ENCODE measurements at regions not wholly inside any gene's neighbourhood (a gene's known extent, or its start where the extent isn't known, plus 50 kb on each side); places are given as distances from the start of the nearest gene placed in this dataset.

DNA sequence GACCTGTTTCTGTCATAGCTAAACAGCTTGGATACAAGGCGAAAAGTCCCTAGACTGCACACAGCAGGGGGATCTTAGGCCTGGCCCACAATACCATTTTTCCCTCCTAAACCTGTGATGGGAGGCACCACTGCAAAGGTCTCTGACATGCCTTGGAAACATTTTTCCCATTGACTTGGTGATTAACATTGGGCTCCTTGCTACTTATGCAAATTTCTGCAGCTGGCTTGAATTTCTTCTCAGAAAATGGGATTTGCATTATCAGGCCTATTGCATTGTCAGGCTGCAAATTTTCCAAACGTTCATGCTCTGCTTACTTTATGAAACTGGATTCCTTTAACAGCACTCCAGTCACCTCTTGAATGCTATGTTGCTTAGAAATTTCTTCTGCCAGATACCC is 136.2 kb upstream of the TSHZ3 start:
- Histone ChIP-seq H3K27ac (ENCODE audit: low read length) (no peak overlapping the region), H2AFZ (ENCODE audit: low read depth, low read length) (no peak overlapping the region), H4K20me1 (ENCODE audit: insufficient read depth, low read length) (no peaks in the 10 kb centered on the region), H3K4me1 (ENCODE audit: low read length) (no peaks in the 10 kb centered on the region), H3K4me3 (ENCODE audit: low read length) (no peak overlapping the region), H3K36me3 (replicated peaks; ENCODE audit: low read depth, low read length) (no peaks in the 10 kb centered on the region), H3K9me3 (ENCODE audit: insufficient read depth, low read length) (no peaks in the 10 kb centered on the region; the same call in 1 of the 2 replicates), H3K27me3 (ENCODE audit: low read depth, low read length) (no peaks in the 10 kb centered on the region), H3K9ac (ENCODE audit: low read length) (no peak overlapping the region), H3K4me2 (ENCODE audit: low read length) (no peak overlapping the region), H3K79me2 (ENCODE audit: low read length) (no peaks in the 10 kb centered on the region)
- TF ChIP-seq, protein P1, sequence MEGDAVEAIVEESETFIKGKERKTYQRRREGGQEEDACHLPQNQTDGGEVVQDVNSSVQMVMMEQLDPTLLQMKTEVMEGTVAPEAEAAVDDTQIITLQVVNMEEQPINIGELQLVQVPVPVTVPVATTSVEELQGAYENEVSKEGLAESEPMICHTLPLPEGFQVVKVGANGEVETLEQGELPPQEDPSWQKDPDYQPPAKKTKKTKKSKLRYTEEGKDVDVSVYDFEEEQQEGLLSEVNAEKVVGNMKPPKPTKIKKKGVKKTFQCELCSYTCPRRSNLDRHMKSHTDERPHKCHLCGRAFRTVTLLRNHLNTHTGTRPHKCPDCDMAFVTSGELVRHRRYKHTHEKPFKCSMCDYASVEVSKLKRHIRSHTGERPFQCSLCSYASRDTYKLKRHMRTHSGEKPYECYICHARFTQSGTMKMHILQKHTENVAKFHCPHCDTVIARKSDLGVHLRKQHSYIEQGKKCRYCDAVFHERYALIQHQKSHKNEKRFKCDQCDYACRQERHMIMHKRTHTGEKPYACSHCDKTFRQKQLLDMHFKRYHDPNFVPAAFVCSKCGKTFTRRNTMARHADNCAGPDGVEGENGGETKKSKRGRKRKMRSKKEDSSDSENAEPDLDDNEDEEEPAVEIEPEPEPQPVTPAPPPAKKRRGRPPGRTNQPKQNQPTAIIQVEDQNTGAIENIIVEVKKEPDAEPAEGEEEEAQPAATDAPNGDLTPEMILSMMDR (IDR thresholded peaks at IDR 0.05; ENCODE audit: low read depth, low read length): no peak
- no peak for TF ChIP-seq EZH2phosphoT487 (IDR thresholded peaks at IDR 0.05; ENCODE audit: low read depth)

DNA sequence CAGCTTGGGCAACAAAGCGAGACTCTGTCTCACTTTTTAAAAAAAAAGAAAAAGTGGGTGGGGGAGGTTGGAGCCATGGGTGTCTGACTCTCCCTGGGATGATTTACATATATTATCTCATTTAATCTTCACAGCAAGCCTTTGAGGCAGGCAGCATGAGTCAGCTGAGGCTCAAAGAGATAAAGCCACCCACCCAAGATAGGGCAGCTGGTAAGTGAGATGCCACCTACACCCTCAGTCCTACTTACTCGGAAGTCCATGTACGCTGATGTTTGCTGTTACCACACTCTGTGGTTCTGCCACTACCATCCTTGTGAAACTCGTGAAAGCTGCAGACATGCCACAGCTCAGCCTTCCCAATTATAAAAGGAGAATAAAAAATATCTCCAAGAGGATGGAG is 142.0 kb upstream of the TSHZ3 start:
- no peak for TF ChIP-seq EZH2phosphoT487 (IDR thresholded peaks at IDR 0.05; ENCODE audit: low read depth)
- TF ChIP-seq, protein P1 (IDR thresholded peaks at IDR 0.05; ENCODE audit: low read depth, low read length): no peak
- H3K36me3 ChIP-seq (replicated peaks; ENCODE audit: low read depth, low read length): no peaks in the 10 kb centered on the region
- no peak overlapping the region for H3K4me3 ChIP-seq (ENCODE audit: low read length)
- H3K4me2 ChIP-seq (ENCODE audit: low read length): no peak overlapping the region
- H3K9ac ChIP-seq (ENCODE audit: low read length): no peak overlapping the region
- no peaks in the 10 kb centered on the region for H4K20me1 ChIP-seq (ENCODE audit: insufficient read depth, low read length)
- no peaks in the 10 kb centered on the region; the same call in 1 of the 2 replicates for H3K9me3 ChIP-seq (ENCODE audit: insufficient read depth, low read length)
- H3K27me3 ChIP-seq (ENCODE audit: low read depth, low read length): no peaks in the 10 kb centered on the region
- H3K4me1 ChIP-seq (ENCODE audit: low read length): no peaks in the 10 kb centered on the region
- H3K27ac ChIP-seq (ENCODE audit: low read length): no peak overlapping the region
- H2AFZ ChIP-seq (ENCODE audit: low read depth, low read length): no peak overlapping the region
- no peaks in the 10 kb centered on the region for H3K79me2 ChIP-seq (ENCODE audit: low read length)

DNA sequence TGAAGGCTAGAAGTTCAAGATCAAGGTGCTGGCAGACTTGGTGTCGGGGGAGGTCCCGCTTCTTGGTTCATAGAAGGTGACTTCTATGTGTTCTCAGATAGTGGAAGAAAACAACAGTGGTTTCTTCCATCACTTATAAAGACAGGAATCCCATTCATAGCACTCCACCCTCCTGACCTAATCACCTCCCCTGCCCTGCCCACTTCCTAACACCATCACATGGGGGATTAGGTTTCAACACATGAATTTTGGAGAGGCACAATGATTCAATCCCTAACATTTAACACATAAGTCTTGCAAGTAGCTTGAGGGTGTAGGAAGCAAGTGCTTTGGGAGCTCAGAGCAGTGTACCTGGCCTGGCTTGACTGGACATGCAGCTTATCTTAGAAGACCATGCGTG is 142.8 kb upstream of the TSHZ3 start:
- no peaks in the 10 kb centered on the region for H3K36me3 ChIP-seq (replicated peaks; ENCODE audit: low read depth, low read length)
- H3K27me3 ChIP-seq (ENCODE audit: low read depth, low read length): no peaks in the 10 kb centered on the region
- H3K4me3 ChIP-seq (ENCODE audit: low read length): no peak overlapping the region
- no peak for TF ChIP-seq EZH2phosphoT487 (IDR thresholded peaks at IDR 0.05; ENCODE audit: low read depth)
- no peak overlapping the region for H3K9ac ChIP-seq (ENCODE audit: low read length)
- H3K4me2 ChIP-seq (ENCODE audit: low read length): no peak overlapping the region
- no peak overlapping the region for H2AFZ ChIP-seq (ENCODE audit: low read depth, low read length)
- H3K9me3 ChIP-seq (ENCODE audit: insufficient read depth, low read length): no peaks in the 10 kb centered on the region; the same call in 1 of the 2 replicates
- no peaks in the 10 kb centered on the region for H3K79me2 ChIP-seq (ENCODE audit: low read length)
- H3K27ac ChIP-seq (ENCODE audit: low read length): no peak overlapping the region
- H3K4me1 ChIP-seq (ENCODE audit: low read length): no peaks in the 10 kb centered on the region
- H4K20me1 ChIP-seq (ENCODE audit: insufficient read depth, low read length): no peaks in the 10 kb centered on the region

DNA sequence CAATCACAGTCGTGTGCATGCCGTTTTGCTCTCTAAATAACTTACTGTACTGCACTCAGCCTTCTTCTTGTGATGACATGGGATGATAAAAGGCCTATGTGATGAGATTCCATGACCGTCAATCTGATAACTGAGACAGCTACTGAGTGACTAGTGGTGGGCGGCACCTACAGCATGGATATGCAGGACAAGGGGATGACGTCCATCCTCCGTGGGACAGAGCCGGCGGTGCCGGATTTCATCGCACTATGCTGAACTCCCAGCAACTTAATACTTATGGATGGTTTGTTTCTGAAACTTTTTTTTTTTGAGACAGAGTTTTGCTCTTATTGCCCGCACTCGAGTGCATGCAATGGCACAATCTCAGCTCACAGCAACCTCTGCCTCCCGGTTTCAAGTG is 146.8 kb upstream of the TSHZ3 start:
- H3K27me3 ChIP-seq (ENCODE audit: low read depth, low read length): no peaks in the 10 kb centered on the region
- TF ChIP-seq, protein P1 (IDR thresholded peaks at IDR 0.05; ENCODE audit: low read depth, low read length): no peak
- TF ChIP-seq EZH2phosphoT487 (IDR thresholded peaks at IDR 0.05; ENCODE audit: low read depth): no peak
- no peak overlapping the region for H3K4me3 ChIP-seq (ENCODE audit: low read length)
- H3K4me2 ChIP-seq (ENCODE audit: low read length): no peak overlapping the region
- H3K4me1 ChIP-seq (ENCODE audit: low read length): no peaks in the 10 kb centered on the region
- H3K79me2 ChIP-seq (ENCODE audit: low read length): no peaks in the 10 kb centered on the region
- no peaks in the 10 kb centered on the region for H3K9me3 ChIP-seq (ENCODE audit: insufficient read depth, low read length)
- no peak overlapping the region for H3K27ac ChIP-seq (ENCODE audit: low read length)
- no peak overlapping the region for H3K9ac ChIP-seq (ENCODE audit: low read length)
- H3K36me3 ChIP-seq (replicated peaks; ENCODE audit: low read depth, low read length): no peaks in the 10 kb centered on the region
- no peak overlapping the region for H2AFZ ChIP-seq (ENCODE audit: low read depth, low read length)
- H4K20me1 ChIP-seq (ENCODE audit: insufficient read depth, low read length): no peaks in the 10 kb centered on the region

DNA sequence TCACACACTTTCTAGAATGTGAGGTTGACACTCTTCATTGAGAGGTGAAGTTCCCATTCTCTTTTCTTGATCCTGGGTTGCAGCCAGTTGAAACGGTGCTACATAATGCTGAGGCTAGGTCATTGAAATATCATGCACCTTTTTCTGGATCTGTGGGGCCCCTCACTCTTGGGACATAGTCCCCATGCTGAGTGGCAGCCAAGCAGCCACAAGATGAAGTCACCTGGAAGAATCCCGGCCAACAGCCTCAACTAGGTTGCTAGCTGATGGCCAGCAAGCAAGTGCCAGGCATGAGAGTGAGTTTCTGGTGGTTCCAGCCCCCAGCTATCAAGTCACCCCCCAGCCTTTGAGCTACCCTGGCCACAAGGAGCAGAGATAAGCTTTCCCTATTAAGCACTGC is 148.5 kb upstream of the TSHZ3 start:
- TF ChIP-seq, protein P1 (IDR thresholded peaks at IDR 0.05; ENCODE audit: low read depth, low read length): no peak
- no peak for TF ChIP-seq EZH2phosphoT487 (IDR thresholded peaks at IDR 0.05; ENCODE audit: low read depth)
- H3K27me3 ChIP-seq (ENCODE audit: low read depth, low read length): no peaks in the 10 kb centered on the region
- no peaks in the 10 kb centered on the region for H3K36me3 ChIP-seq (replicated peaks; ENCODE audit: low read depth, low read length)
- no peak overlapping the region for H3K4me2 ChIP-seq (ENCODE audit: low read length)
- no peaks in the 10 kb centered on the region for H3K9me3 ChIP-seq (ENCODE audit: insufficient read depth, low read length)
- no peaks in the 10 kb centered on the region for H4K20me1 ChIP-seq (ENCODE audit: insufficient read depth, low read length)
- no peaks in the 10 kb centered on the region for H3K79me2 ChIP-seq (ENCODE audit: low read length)
- H3K9ac ChIP-seq (ENCODE audit: low read length): no peak overlapping the region
- H3K4me1 ChIP-seq (ENCODE audit: low read length): no peaks in the 10 kb centered on the region
- H3K4me3 ChIP-seq (ENCODE audit: low read length): no peak overlapping the region
- H2AFZ ChIP-seq (ENCODE audit: low read depth, low read length): no peak overlapping the region
- no peak overlapping the region for H3K27ac ChIP-seq (ENCODE audit: low read length)

All from OCI-LY3 (cell line).